ENCODE measurements at regions not wholly inside any gene's neighbourhood (a gene's known extent, or its start where the extent isn't known, plus 50 kb on each side); places are given as distances from the start of the nearest gene placed in this dataset.
"Not testable (repeated sequence)": the region's sequence is repeated elsewhere in the genome, so short reads cannot be mapped to it uniquely, and the experiment has no call there.

GRCh38 chr1:208475951-208476845 is 232.0 kb upstream of the PLXNA2 start:
- no peak for DNase-seq

- no peak for DNase-seq
Observed at GRCh38 chr1:208476846-208477170, 232.6 kb upstream of the PLXNA2 start.

GRCh38 chr1:208479435-208479834 is 235.3 kb upstream of the PLXNA2 start:
- DNase-seq = no peak

GRCh38 chr1:208485512-208485911 is 241.3 kb upstream of the PLXNA2 start:
- no peak for DNase-seq

- DNase-seq = no peak
Observed at GRCh38 chr1:208486677-208487076, 242.5 kb upstream of the PLXNA2 start.

GRCh38 chr1:208488432-208488831 is 244.2 kb upstream of the PLXNA2 start:
- not testable (repeated sequence) for DNase-seq

GRCh38 chr1:208496467-208497371 is 252.5 kb upstream of the PLXNA2 start:
- DNase-seq = no peak

- DNase-seq = no peak
Observed at GRCh38 chr1:208497866-208498541, 253.8 kb upstream of the PLXNA2 start.

- DNase-seq = no peak
Observed at GRCh38 chr1:208499026-208499425, 254.8 kb upstream of the PLXNA2 start.

GRCh38 chr1:208499601-208500000 is 255.4 kb upstream of the PLXNA2 start:
- no peak for DNase-seq

- no peak for DNase-seq
Observed at GRCh38 chr1:208500375-208500774, 256.2 kb upstream of the PLXNA2 start.

- no peak for DNase-seq
Observed at GRCh38 chr1:208501542-208501941, 257.4 kb upstream of the PLXNA2 start.

- no peak for DNase-seq
Observed at GRCh38 chr1:208503787-208504186, 259.6 kb upstream of the PLXNA2 start.

- DNase-seq = no peak
Observed at GRCh38 chr1:208506812-208507211, 262.6 kb upstream of the PLXNA2 start.

- no peak for DNase-seq
Observed at GRCh38 chr1:208509072-208509471, 264.9 kb upstream of the PLXNA2 start.

GRCh38 chr1:208510192-208510952 is 266.2 kb upstream of the PLXNA2 start:
- no peak for DNase-seq

GRCh38 chr1:208511242-208511860 is 267.2 kb upstream of the PLXNA2 start:
- DNase-seq = no peak

GRCh38 chr1:208513799-208514198 is 269.6 kb upstream of the PLXNA2 start:
- DNase-seq = no peak

- DNase-seq = no peak
Observed at GRCh38 chr1:208515129-208515528, 270.9 kb upstream of the PLXNA2 start.

- DNase-seq = no peak
Observed at GRCh38 chr1:208516780-208517179, 272.6 kb upstream of the PLXNA2 start.

- DNase-seq = no peak
Observed at GRCh38 chr1:208520438-208521099, 276.4 kb upstream of the PLXNA2 start.

GRCh38 chr1:208521534-208521933 is 277.4 kb upstream of the PLXNA2 start:
- DNase-seq = no peak
